Esophagus (tissue), 2 donors: ENCODE measurements at regions not wholly inside any gene's neighbourhood (a gene's known extent, or its start where the extent isn't known, plus 50 kb on each side); places are given as distances from the start of the nearest gene placed in this dataset.

Source experiments
- H3K27ac ChIP-seq, 2 donors: one replicate each; pipeline ENCODE4 v1.5.1; 2013; ENCODE audit warnings: low read depth in 2 of 2, mild to moderate bottlenecking in 2 of 2, inconsistent platforms in 1 of 2, low read length in 1 of 2, moderate library complexity in 1 of 2
- H3K27me3 ChIP-seq, 2 donors: one replicate each; pipeline ENCODE4 v1.6.1; 2013; ENCODE audit warnings: low read length in 2 of 2, control low read depth in 1 of 2, mild to moderate bottlenecking in 1 of 2; ENCODE audit not compliant: insufficient read depth in 2 of 2, control insufficient read depth in 1 of 2
- H3K36me3 ChIP-seq, 2 donors: one replicate each; pipeline ENCODE4 v1.6.1; 2013; ENCODE audit warnings: low read length in 1 of 2; ENCODE audit not compliant: control insufficient read depth in 2 of 2, insufficient read depth in 2 of 2
- H3K4me1 ChIP-seq, 2 donors: one replicate each; pipeline ENCODE4 v1.6.1; 2013; ENCODE audit warnings: low read length in 1 of 2; ENCODE audit not compliant: control insufficient read depth in 2 of 2, insufficient read depth in 2 of 2
- H3K4me3 ChIP-seq, 2 donors: one replicate each; pipeline ENCODE4 v1.5.1; 2013; ENCODE audit warnings: low read length in 2 of 2, mild to moderate bottlenecking in 2 of 2, low read depth in 1 of 2, moderate library complexity in 1 of 2
- H3K9me3 ChIP-seq, 2 donors: one replicate each; pipeline ENCODE4 v1.6.1; 2013; ENCODE audit warnings: mild to moderate bottlenecking in 2 of 2, low read depth in 1 of 2, low read length in 1 of 2, moderate library complexity in 1 of 2; ENCODE audit not compliant: control insufficient read depth in 2 of 2, insufficient read depth in 1 of 2
- WGBS, 2 donors: extraction: QIAGEN DNeasy Blood & Tissue Kit; methylation state at CpG; one replicate each; pipeline ENCODE4 v1.1.7; 2013; 5-methylcytosine and 5-hydroxymethylcytosine counted together
- donor health status: healthy with polysubstance abuse.
- donor health status: Bipolar disorder and iron deficiency.

DNA sequence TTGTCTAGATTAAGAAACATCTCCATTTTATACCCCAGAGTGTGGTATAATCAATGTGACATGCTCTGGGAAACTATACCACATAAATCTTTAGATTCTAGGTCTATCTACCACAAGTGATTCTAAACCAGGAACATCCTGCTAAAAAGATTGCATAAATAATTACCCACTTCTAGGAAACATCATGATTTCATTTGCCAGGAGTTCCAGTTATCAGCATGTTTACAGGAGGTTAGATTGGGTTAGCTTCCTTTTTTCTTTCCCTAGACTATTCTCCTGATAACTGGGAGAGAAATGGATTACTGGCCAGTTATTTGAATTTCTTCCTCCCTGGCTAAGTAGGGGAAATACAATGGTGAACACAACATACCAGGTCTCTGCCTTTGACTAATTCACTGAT is 230.3 kb upstream of the BOD1L1 start:
- no peak overlapping the region for H3K4me3 ChIP-seq
- H3K27me3 ChIP-seq = no peaks in the 10 kb centered on the region
- H3K27ac ChIP-seq = no peak overlapping the region
- no peaks in the 10 kb centered on the region for H3K4me1 ChIP-seq
- no peaks in the 10 kb centered on the region for H3K36me3 ChIP-seq
- H3K9me3 ChIP-seq = no peaks in the 10 kb centered on the region

DNA sequence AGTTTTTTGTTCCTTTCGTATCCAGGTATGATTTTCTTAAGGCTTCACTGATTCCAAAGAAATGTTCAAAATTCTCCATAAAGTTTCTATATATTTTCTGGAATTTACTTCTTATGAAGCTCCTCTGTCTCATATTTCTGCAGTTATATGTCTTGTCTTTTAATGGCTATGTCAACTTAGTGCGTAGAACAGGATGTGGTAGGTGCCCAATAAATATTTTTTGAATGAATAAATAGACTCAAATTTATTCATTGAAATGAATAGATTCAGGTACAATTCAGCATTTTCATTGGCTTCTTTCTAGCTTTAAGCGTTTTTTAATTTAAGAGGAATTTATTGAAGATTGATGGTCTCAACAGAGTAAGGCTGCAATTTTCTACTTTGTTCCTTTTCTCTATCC is 231.9 kb upstream of the BOD1L1 start:
- WGBS, 2 donors = 90 to 95% methylated on average over 3 of the region's 3 CpGs
- Histone ChIP-seq H3K36me3 (no peaks in the 10 kb centered on the region), H3K27ac (no peak overlapping the region), H3K4me1 (no peaks in the 10 kb centered on the region), H3K4me3 (no peak overlapping the region), H3K27me3 (no peaks in the 10 kb centered on the region), H3K9me3 (no peaks in the 10 kb centered on the region)

DNA sequence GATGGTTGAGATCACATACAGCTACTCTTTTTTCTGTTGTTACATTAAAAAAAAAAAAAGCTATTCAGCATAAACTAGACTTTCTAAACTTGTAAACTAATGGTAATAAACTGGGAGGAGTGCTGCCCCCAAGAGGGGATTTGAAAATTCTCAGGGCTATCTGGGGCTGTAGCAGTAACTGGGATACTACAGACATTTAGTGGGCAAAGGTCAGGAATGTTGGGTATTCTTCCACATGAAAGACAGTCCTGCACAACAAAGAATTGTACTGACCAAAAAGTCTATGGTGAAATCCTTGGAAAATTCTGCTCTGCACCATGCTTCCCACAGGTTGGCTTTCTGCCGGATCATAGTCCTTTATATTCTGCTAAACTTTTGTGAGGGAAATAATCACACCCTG is 232.6 kb upstream of the BOD1L1 start:
- Histone ChIP-seq H3K36me3 (no peaks in the 10 kb centered on the region), H3K9me3 (no peaks in the 10 kb centered on the region), H3K27ac (no peak overlapping the region), H3K4me1 (no peaks in the 10 kb centered on the region), H3K27me3 (no peaks in the 10 kb centered on the region), H3K4me3 (no peak overlapping the region)
- 77 to 85% methylated on average over 1 of the region's 1 CpG for WGBS, 2 donors

DNA sequence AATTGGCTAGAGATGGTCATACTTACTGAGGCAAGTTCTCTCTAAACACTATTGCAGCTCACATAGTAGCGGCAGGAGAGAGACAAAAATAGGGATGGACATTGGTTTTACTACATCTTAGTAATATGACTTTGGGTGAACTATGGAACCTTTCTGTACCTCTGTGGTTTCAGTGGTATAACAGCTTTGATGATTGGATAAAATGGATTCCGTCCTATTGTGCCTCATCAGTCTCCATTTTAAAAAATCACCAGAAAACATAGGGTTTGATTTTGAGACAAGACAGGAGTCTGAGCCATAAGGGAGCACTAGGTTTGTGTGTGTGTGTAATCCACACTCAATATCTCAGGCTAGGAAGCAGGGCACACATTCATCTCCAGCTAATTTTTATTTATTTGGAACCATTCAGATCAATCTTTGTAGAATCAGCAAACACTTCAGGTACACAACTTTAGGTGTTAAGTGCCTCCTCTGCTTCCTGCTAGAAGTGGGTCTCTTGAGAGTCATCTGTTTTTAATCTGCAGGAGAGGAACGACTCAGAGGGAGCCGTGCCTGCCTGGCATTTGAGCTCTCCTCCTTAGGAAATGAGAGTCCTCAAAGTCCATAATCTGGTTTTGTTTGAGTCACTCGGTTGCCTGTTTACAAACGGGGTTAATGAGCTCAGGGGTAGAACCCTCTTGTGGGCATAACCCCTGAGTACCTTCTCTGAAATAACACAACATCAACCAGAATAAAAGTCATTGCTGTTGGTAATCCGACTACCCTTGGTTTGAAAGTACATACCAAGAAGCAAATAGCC is 238.5 kb upstream of the BOD1L1 start:
- Histone ChIP-seq H3K27ac (no peak overlapping the region), H3K4me3 (no peak overlapping the region), H3K36me3 (no peaks in the 10 kb centered on the region), H3K4me1 (no peaks in the 10 kb centered on the region), H3K27me3 (no peaks in the 10 kb centered on the region), H3K9me3 (no peaks in the 10 kb centered on the region)
- WGBS, 2 donors = 59 to 68% methylated on average over 7 of the region's 7 CpGs

DNA sequence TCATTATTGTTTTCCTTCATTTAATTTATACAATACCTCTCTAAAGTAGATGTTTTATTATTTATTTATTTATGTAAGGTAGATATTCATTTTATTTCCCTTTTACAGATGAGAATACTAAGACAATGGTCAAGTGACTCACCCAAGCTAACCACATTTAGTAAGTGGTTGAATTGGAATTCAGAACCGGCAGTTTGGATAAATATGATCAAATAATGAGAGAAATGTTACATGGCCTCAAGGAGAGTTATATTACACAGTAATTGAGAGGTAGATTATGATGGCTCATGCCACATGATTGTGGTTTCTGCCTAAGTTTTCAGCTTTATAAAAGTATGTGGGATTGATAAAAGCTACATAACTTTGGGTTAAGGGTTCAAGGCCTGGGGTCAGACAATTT is 239.4 kb upstream of the BOD1L1 start:
- no peak overlapping the region for H3K4me3 ChIP-seq
- no peaks in the 10 kb centered on the region for H3K9me3 ChIP-seq
- no peaks in the 10 kb centered on the region for H3K27me3 ChIP-seq
- no peaks in the 10 kb centered on the region for H3K36me3 ChIP-seq
- WGBS, 2 donors = 38 to 78% methylated on average over 1 of the region's 1 CpG
- H3K4me1 ChIP-seq = no peaks in the 10 kb centered on the region
- H3K27ac ChIP-seq = no peak overlapping the region

DNA sequence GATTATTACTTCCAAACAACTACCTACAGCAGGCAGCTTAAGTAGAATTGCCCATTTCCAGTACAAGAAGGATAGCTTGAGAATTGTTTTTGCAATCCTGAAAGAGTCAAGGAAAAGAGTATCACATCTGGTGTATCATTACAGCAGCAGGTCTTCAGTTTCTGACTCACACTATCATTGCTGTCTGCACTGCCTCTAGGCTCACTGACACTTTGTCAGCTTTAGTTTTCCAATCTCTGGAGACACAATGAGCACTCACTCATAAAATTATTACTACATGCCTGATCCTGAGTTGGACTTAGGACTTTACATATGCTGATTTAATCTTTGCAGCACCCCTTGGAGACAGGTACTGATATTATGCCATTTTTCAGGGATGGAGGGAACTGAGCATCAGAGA is 244.6 kb upstream of the BOD1L1 start:
- Histone ChIP-seq H3K4me3 (no peak overlapping the region), H3K36me3 (no peaks in the 10 kb centered on the region), H3K9me3 (no peaks in the 10 kb centered on the region), H3K4me1 (no peaks in the 10 kb centered on the region), H3K27me3 (no peaks in the 10 kb centered on the region), H3K27ac (no peak overlapping the region)

DNA sequence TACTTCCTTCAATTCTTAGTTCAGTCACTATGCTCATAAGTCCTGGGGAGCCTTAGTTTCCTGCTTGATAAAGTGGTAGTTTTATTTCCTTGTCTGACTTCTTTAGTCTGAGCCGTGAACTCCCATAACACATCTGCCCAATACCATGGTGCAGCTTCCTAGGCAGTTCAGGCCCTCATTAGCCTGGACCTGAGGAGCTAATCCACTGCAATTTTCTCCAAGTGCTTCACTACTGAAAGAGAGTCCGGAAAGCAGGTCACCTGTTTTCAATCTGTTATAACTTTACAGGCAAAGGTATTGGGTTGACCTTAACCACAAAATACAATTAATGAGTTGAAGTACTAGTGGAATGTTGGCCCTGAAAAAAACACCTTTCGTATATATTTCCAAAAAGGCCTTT is 245.4 kb upstream of the BOD1L1 start:
- H3K4me3 ChIP-seq = no peak overlapping the region
- H3K27ac ChIP-seq = no peak overlapping the region
- no peaks in the 10 kb centered on the region for H3K36me3 ChIP-seq
- no peaks in the 10 kb centered on the region for H3K27me3 ChIP-seq
- H3K9me3 ChIP-seq = no peaks in the 10 kb centered on the region
- no peaks in the 10 kb centered on the region for H3K4me1 ChIP-seq
- WGBS, 2 donors = 68 to 76% methylated on average over 3 of the region's 3 CpGs

DNA sequence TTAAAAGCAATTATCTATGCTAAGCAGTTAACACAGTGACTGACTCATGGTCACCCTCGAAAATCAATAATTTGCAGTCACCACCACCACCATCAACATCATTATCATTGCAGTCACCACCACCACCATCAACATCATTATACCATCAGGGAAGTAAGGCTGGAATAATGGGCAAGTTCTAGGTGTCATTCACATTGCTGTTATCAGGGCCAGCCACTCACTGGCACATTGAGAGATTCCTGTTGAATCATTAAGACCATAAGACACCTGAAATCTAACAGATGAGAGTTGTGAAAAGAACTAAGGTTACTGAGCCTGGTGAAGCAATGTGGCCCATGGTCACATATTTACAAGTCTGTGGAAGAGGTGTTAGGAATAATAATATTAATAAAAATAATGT is 247.7 kb upstream of the BOD1L1 start:
- H3K27me3 ChIP-seq = no peaks in the 10 kb centered on the region
- WGBS, 2 donors = 72 to 78% methylated on average over 1 of the region's 1 CpG
- no peak overlapping the region for H3K4me3 ChIP-seq
- no peaks in the 10 kb centered on the region for H3K4me1 ChIP-seq
- no peaks in the 10 kb centered on the region for H3K9me3 ChIP-seq
- H3K27ac ChIP-seq = no peak overlapping the region
- H3K36me3 ChIP-seq = no peaks in the 10 kb centered on the region

DNA sequence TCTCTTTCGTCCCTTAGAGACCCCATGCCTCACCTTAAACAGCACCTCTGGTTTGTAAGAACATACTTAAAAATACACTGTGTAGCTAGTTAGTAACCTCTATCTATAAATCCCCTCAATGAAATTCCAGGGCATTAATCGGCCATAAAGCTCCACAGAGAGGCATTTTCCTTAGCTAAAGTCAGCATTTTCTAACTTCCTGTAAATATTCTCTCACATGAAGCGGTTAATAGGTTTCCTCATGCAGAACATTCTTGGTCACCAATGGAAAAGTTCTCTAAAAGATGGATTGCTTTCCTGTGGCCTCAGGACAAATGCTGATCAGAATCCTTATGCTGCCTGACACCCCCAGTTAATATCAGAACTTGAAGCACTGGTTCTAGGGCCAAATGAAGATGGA is 248.6 kb upstream of the BOD1L1 start:
- H3K36me3 ChIP-seq = no peaks in the 10 kb centered on the region
- H3K9me3 ChIP-seq = no peaks in the 10 kb centered on the region
- no peaks in the 10 kb centered on the region for H3K4me1 ChIP-seq
- no peak overlapping the region for H3K4me3 ChIP-seq
- WGBS, 2 donors = 76 to 77% methylated on average over 3 of the region's 3 CpGs
- H3K27me3 ChIP-seq = no peaks in the 10 kb centered on the region
- no peak overlapping the region for H3K27ac ChIP-seq

DNA sequence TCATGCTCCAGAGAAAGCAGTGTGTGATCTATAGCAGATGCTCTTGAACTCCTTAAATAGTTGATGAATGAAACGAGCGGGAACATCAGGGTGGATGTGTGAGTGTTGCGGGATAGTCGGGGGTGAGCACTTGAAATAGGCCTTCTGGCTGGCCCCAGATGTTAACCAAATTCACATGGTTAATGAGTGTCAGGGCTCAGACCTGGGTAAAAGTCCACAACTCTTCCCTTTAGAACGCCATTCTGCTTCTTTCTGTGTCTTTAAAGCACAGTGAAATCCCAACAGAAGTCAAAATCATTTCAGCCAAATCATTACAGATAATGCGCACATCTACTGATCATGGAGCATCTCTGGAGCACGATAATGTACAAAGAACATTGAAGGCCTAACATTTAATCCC is 249.4 kb upstream of the BOD1L1 start:
- Histone ChIP-seq H3K4me1 (no peaks in the 10 kb centered on the region), H3K9me3 (no peaks in the 10 kb centered on the region), H3K27ac (no peak overlapping the region), H3K27me3 (no peaks in the 10 kb centered on the region), H3K36me3 (no peaks in the 10 kb centered on the region), H3K4me3 (no peak overlapping the region)
- WGBS, 2 donors = 73 to 88% methylated on average over 7 of the region's 7 CpGs
